DMS79 (cell line): ENCODE measurements at regions not wholly inside any gene's neighbourhood (a gene's known extent, or its start where the extent isn't known, plus 50 kb on each side); places are given as distances from the start of the nearest gene placed in this dataset.
"Not testable (repeated sequence)": the region's sequence is repeated elsewhere in the genome, so short reads cannot be mapped to it uniquely, and the experiment has no call there.

Experiments
- DNase-seq: peaks from one replicate; lab custom pipeline; 2025; lab: John Stamatoyannopoulos, UW

- DNase-seq, result no peak
These were observed 83.9 kb upstream of the TMEM178A start for GRCh38 chr2:39581866-39582265.

- DNase-seq, result no peak
These were observed 82.5 kb upstream of the TMEM178A start for GRCh38 chr2:39583213-39583612.

- no peak for DNase-seq
These were observed 81.9 kb upstream of the TMEM178A start for GRCh38 chr2:39583781-39584180.

GRCh38 chr2:39584283-39584965, 81.3 kb upstream of the TMEM178A start:
- no peak for DNase-seq

- DNase-seq, result not testable (repeated sequence)
These were observed 80.2 kb upstream of the TMEM178A start for GRCh38 chr2:39585531-39585930.

- no peak for DNase-seq
These were observed 78.5 kb upstream of the TMEM178A start for GRCh38 chr2:39587168-39587567.

- DNase-seq, result no peak
These were observed 78.1 kb upstream of the TMEM178A start for GRCh38 chr2:39587641-39588040.

- no peak for DNase-seq
These were observed 72.0 kb upstream of the TMEM178A start for GRCh38 chr2:39593439-39594393.

GRCh38 chr2:39595116-39595515, 70.6 kb upstream of the TMEM178A start:
- no peak for DNase-seq

GRCh38 chr2:39597314-39597713, 68.4 kb upstream of the TMEM178A start:
- no peak for DNase-seq

GRCh38 chr2:39602616-39603015, 63.1 kb upstream of the TMEM178A start:
- no peak for DNase-seq

GRCh38 chr2:39603436-39603835, 62.3 kb upstream of the TMEM178A start:
- DNase-seq, result no peak

- no peak for DNase-seq
These were observed 60.9 kb upstream of the TMEM178A start for GRCh38 chr2:39604866-39605265.

- no peak for DNase-seq
These were observed 59.1 kb upstream of the TMEM178A start for GRCh38 chr2:39606585-39606984.

GRCh38 chr2:39607538-39608262, 58.0 kb upstream of the TMEM178A start:
- no peak for DNase-seq

GRCh38 chr2:39608263-39608575, 57.5 kb upstream of the TMEM178A start:
- DNase-seq, result no peak

- no peak for DNase-seq
These were observed 56.9 kb upstream of the TMEM178A start for GRCh38 chr2:39608686-39609441.

GRCh38 chr2:39609917-39610316, 55.8 kb upstream of the TMEM178A start:
- DNase-seq, result no peak

GRCh38 chr2:39615675-39616074, 50.0 kb upstream of the TMEM178A start:
- no peak for DNase-seq
